Heart right ventricle (tissue), 16 donors: ENCODE measurements at regions not wholly inside any gene's neighbourhood (a gene's known extent, or its start where the extent isn't known, plus 50 kb on each side); places are given as distances from the start of the nearest gene placed in this dataset.

Experiments used
- ATAC-seq, 8 donors: fragments of 200-7000 bp; cut with Tn5 transposase; one replicate each; pipeline ENCODE4 v1.9.1; 2020; ENCODE audit warnings: mild to moderate bottlenecking in 8 of 8, moderate library complexity in 8 of 8, moderate number of reproducible peaks in 1 of 8
- DNase-seq, 2 donors: peaks; one replicate each; pipeline ENCODE4 v3.0.0-alpha.2; 2020
- H3K27ac ChIP-seq, 10 donors: fragments of 200-600 bp; sonication (generic) in 2 of 10; one replicate each; pipeline versions ENCODE4 v1.5.0 to v1.8.0; 2020 to 2022; ENCODE audit warnings: mild to moderate bottlenecking in 3 of 10
- H3K27me3 ChIP-seq, 7 donors: fragments of 200-600 bp; one replicate each; pipeline ENCODE4 v1.8.0; 2021 to 2022; ENCODE audit warnings: mild to moderate bottlenecking in 2 of 7
- H3K36me3 ChIP-seq, 9 donors: fragments of 200-600 bp; sonication (generic) in 1 of 9; one replicate each; pipeline versions ENCODE4 v1.5.0 to v1.8.0; 2020 to 2022; ENCODE audit warnings: mild to moderate bottlenecking in 2 of 9
- H3K4me1 ChIP-seq, 9 donors: fragments of 200-600 bp; sonication (generic) in 1 of 9; one replicate each; pipeline versions ENCODE4 v1.5.0 to v1.8.0; 2020 to 2022; ENCODE audit warnings: mild to moderate bottlenecking in 4 of 9
- H3K4me3 ChIP-seq, 10 donors: fragments of 200-600 bp; sonication (generic) in 2 of 10; one replicate each; pipeline versions ENCODE4 v1.5.0 to v1.8.0; 2020 to 2022; ENCODE audit warnings: mild to moderate bottlenecking in 7 of 10, moderate library complexity in 2 of 10
- H3K9me3 ChIP-seq, 11 donors: fragments of 200-600 bp in 10 of 11; sonication (generic) in 2 of 11; one replicate each; pipeline versions ENCODE4 v1.5.0 to v1.8.0; 2013 to 2022; ENCODE audit warnings: mild to moderate bottlenecking in 2 of 11, control low read depth in 1 of 11, moderate library complexity in 1 of 11
- CTCF ChIP-seq, 9 donors: fragments of 200-600 bp; sonication (generic) in 2 of 9; IDR thresholded peaks; one replicate each; pipeline versions ENCODE4 v1.5.0 to v1.8.0; 2021 to 2022; ENCODE audit warnings: antibody characterized with exemption in 9 of 9, mild to moderate bottlenecking in 5 of 9, moderate library complexity in 1 of 9
- WGBS, 2 donors: extraction: QIAGEN DNeasy Blood & Tissue Kit; methylation state at CpG; one replicate each; pipeline ENCODE4 v1.1.7; 2013; ENCODE audit warnings: inconsistent platforms in 1 of 2; 5-methylcytosine and 5-hydroxymethylcytosine counted together
- intact Hi-C, 10 donors: fragments of 100-400 bp; cut with DNase I; formaldehyde crosslinking; loops; one replicate each; pipeline versions ENCODE4 v1.11.1 to v1.14.2; 2022
- donor health status: Arrhythmogenic right ventricular cardiomyopathy.
- donor health status: ischemic (EF 13 %, LVEDD 7.1; RV severe dilation, severe dysfunction).
- donor health status: healthy with polysubstance abuse.
- donor health status: DM: no; HTN: yes; CAD: no.
- donor health status: DM: no; HTN: no; CAD: no.
- donor health status: ischemic (EF 25% LVEDD 6.9; RV normal size, moderate dysfunction).
- donor health status: ischemic (EF 25% LVEDD 5.7; RV mildly dilated, moderate dysfunction).
- donor health status: healthy.
- donor health status: DM: yes; HTN: yes; CAD: no.
- donor health status: Ischemic cardiomyopathy.
- donor health status: ischemic (EF 35%, LVEDD 5.7; RV mildly dilated, moderate dysfunction).
- donor health status: nonischemic (EF 11% LVEDD 7.7; RV severe dilation, severe dysfunction).
- donor health status: DM: yes; HTN: yes; CAD: no.
- donor health status: PGD.
- donor health status: ischemic (EF 29% LVEDD 5.4; RV normal size, mild dysfunction).
- donor health status: nonischemic (EF 23%, LVEDD 6.1; RV moderate dilation, normal function).

- 87 to 92% methylated on average over 26 of the region's 26 CpGs for WGBS, 2 donors
- no peak overlapping the region for H3K27ac ChIP-seq
- intact Hi-C loops = no loop called here
Measured at GRCh38 chr12:124100572-124101178, 127.7 kb downstream of the ZNF664 start.

GRCh38 chr12:124105546-124105945, 132.5 kb downstream of the ZNF664 start:
- 92 to 93% methylated on average over 14 of the region's 14 CpGs for WGBS, 2 donors
- DNase-seq (no peak), ATAC-seq (no peak)
- Histone ChIP-seq H3K27ac (no peak overlapping the region), H3K9me3 (no peaks in the 10 kb centered on the region), H3K36me3 (no peaks in the 10 kb centered on the region), H3K27me3 (no peaks in the 10 kb centered on the region), H3K4me1 (no peaks in the 10 kb centered on the region), H3K4me3 (no peak overlapping the region)
- intact Hi-C loops = no loop called here
- no peak for TF ChIP-seq CTCF (IDR thresholded peaks at IDR 0.05)

More at GRCh38 chr12:124100572-124101178, 127.7 kb downstream of the ZNF664 start:
- H3K9me3 ChIP-seq = no peaks in the 10 kb centered on the region
- no peak for TF ChIP-seq CTCF (IDR thresholded peaks at IDR 0.05)
- no peaks in the 10 kb centered on the region for H3K36me3 ChIP-seq
- no peaks in the 10 kb centered on the region for H3K4me1 ChIP-seq
- H3K4me3 ChIP-seq = no peak overlapping the region
- DNase-seq (no peak), ATAC-seq (no peak)
- H3K27me3 ChIP-seq = peaks cover 0 to 18% (median 0%) of the 10 kb centered on the region in 7 donors

- WGBS, 2 donors = 86 to 91% methylated on average over 4 of the region's 4 CpGs
- no peaks in the 10 kb centered on the region for H3K4me1 ChIP-seq
- DNase-seq = no peak
- H3K9me3 ChIP-seq = no peaks in the 10 kb centered on the region
- H3K27ac ChIP-seq = no peak overlapping the region
- H3K27me3 ChIP-seq = no peaks in the 10 kb centered on the region
- no peak overlapping the region for H3K4me3 ChIP-seq
- no peaks in the 10 kb centered on the region for H3K36me3 ChIP-seq
- intact Hi-C loops = no loop called here
- ATAC-seq = no peak
- TF ChIP-seq CTCF (IDR thresholded peaks at IDR 0.05) = no peak
Measured at GRCh38 chr12:124107351-124107750, 134.3 kb downstream of the ZNF664 start.

GRCh38 chr12:124109760-124110159, 136.7 kb downstream of the ZNF664 start:
- Histone ChIP-seq H3K27ac (no peak overlapping the region), H3K4me3 (no peak overlapping the region), H3K36me3 (no peaks in the 10 kb centered on the region), H3K4me1 (no peaks in the 10 kb centered on the region), H3K27me3 (no peaks in the 10 kb centered on the region), H3K9me3 (peaks cover 0 to 11% (median 0%) of the 10 kb centered on the region in 11 donors)
- intact Hi-C loops = no loop called here
- no peak for TF ChIP-seq CTCF (IDR thresholded peaks at IDR 0.05)
- WGBS, 2 donors = 63 to 75% methylated on average over 3 of the region's 3 CpGs
- DNase-seq = no peak
- ATAC-seq = no peak
